ENCODE measurements at regions not wholly inside any gene's neighbourhood (a gene's known extent, or its start where the extent isn't known, plus 50 kb on each side); places are given as distances from the start of the nearest gene placed in this dataset.

DNA sequence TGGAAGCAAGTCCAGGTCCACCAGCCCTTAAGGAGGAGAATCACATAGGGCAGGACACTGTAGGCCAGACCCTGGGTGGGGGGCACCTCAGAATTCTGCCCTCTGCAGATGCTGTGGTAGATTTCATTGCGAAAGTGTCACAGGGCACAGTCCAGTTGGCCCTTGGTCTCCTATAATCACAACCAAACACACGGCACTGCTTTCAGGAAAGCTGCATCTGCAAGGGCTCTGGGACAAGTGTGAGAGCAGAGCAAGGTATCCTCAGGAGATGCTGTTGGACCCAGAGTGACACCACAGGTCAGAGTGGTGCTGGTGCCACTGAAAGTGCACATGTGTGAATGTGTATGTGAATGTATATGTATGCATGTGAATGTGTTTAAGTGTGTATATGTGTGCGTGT, 88.6 kb upstream of the MBNL2 start:
- no peak for DNase-seq (ENCODE audit: extremely low read depth in 1 of 2, low read depth in 1 of 2)

GRCh38 chr13:97133955-97134354, 88.2 kb upstream of the MBNL2 start:
- DNase-seq (ENCODE audit: extremely low read depth in 1 of 2, low read depth in 1 of 2), result no peak

- DNase-seq (ENCODE audit: extremely low read depth in 1 of 2, low read depth in 1 of 2), result no peak
These were observed 87.6 kb upstream of the MBNL2 start for GRCh38 chr13:97134364-97135095.

DNA sequence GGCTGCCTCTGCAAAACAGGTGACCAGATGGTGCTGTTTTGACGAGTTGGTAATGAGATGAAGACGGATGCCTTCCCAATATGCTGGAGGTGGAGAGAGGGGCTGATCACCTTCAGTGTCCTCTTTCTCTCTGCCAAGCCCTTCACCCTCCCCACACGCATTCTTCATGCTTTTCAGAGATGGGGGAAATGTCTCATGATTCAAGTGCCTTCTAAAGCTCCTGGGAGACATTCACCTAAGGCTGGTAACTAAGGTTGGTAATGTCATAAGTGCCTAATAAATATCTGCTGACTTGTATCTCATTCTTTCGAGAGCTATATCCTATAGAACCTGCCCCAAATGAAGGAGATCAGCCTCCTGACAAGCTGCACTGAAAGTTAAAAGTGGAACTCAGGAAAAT, 86.2 kb upstream of the MBNL2 start:
- DNase-seq (ENCODE audit: extremely low read depth in 1 of 2, low read depth in 1 of 2), result no peak

- DNase-seq (ENCODE audit: extremely low read depth in 1 of 2, low read depth in 1 of 2), result no peak
These were observed 85.7 kb upstream of the MBNL2 start for GRCh38 chr13:97136418-97136817.

GRCh38 chr13:97139691-97140090, 82.4 kb upstream of the MBNL2 start:
- no peak for DNase-seq (ENCODE audit: extremely low read depth in 1 of 2, low read depth in 1 of 2)

GRCh38 chr13:97140131-97140530, 82.0 kb upstream of the MBNL2 start:
- DNase-seq (ENCODE audit: extremely low read depth in 1 of 2, low read depth in 1 of 2), result no peak

DNA sequence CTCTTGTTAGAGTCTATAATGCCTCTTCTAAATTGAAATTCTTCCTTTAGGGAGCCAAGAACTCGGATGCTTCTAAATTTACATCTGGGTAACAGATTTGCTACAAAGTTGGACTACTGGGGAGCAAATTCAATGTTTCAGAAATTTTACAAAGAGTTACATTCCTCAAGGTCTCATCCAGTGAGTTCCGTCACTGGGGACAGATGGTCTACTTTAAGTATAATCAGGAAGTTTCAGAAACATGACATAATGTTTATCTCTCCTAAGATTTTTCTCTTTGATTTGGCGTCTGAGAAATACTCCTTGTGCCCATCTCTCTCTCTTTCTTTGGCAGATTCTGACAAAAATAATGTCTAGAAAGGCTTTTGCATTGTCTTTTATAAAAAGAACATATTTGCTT, 81.5 kb upstream of the MBNL2 start:
- no peak for DNase-seq (ENCODE audit: extremely low read depth in 1 of 2, low read depth in 1 of 2)

- no peak for DNase-seq (ENCODE audit: extremely low read depth in 1 of 2, low read depth in 1 of 2)
These were observed 81.0 kb upstream of the MBNL2 start for GRCh38 chr13:97141097-97141496.

DNA sequence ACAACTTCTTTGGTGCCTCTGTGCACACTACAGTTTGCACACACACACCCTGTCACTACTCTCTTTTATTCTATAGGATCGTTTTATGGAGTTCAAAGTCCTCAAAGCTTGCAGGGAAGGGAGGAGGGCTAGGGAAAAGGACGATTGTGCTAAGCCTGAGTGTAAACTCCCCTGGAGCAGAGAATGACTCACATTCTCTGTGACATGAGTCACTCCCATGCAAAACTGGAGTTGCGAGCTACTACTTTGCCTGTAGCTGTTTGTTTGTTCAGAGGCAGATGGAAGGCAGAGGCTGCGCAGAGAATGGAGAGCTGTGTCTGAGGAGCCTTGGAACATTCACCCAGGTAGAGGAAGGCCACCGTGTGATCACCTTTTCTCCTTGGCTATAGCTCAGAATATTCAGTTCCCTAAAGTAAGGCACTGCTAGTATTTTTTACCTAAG, 80.5 kb upstream of the MBNL2 start:
- DNase-seq (ENCODE audit: extremely low read depth in 1 of 2, low read depth in 1 of 2), result no peak

DNA sequence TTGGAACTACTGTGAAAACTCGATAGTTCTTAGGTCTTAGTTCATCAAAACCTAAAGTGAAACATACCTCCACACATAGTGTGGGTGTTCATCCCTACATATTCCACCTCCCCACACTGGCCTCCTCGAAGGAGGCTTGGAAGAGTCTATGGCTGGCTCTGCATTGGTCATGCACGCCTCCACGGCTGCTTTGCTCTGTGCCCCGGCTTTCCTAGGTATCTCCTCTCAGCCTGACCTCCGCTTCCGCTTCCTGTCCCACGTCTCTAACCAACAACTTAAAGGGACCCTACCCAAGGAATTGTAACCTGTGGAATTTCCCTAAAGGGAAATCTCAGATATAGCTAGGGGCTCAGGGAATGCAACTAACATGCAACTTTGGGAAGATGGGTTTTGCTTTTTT, 79.7 kb upstream of the MBNL2 start:
- DNase-seq (ENCODE audit: extremely low read depth in 1 of 2, low read depth in 1 of 2), result no peak

GRCh38 chr13:97145057-97145456, 77.1 kb upstream of the MBNL2 start:
- DNase-seq (ENCODE audit: extremely low read depth in 1 of 2, low read depth in 1 of 2), result no peak

GRCh38 chr13:97148894-97149293, 73.2 kb upstream of the MBNL2 start:
- no peak for DNase-seq (ENCODE audit: extremely low read depth in 1 of 2, low read depth in 1 of 2)

DNA sequence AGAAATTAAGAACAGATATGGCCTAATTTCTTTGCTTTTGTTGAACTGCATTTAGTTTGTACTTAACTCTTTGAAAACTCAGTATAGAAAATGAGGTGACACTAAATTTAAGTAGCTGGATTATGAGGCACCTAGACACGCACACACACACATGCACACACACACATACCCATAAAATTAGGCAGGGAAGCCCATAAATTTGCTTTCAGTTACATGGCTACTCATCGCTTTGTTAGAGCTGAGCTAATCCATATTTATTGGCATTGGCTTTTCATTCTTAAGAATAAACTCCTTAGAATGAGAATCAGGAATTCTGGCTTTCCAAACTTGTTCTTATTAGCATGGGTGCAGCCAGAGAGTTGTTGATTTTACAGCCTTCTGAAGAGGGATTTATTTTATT, 61.7 kb upstream of the MBNL2 start:
- no peak for DNase-seq (ENCODE audit: extremely low read depth in 1 of 2, low read depth in 1 of 2)

DNA sequence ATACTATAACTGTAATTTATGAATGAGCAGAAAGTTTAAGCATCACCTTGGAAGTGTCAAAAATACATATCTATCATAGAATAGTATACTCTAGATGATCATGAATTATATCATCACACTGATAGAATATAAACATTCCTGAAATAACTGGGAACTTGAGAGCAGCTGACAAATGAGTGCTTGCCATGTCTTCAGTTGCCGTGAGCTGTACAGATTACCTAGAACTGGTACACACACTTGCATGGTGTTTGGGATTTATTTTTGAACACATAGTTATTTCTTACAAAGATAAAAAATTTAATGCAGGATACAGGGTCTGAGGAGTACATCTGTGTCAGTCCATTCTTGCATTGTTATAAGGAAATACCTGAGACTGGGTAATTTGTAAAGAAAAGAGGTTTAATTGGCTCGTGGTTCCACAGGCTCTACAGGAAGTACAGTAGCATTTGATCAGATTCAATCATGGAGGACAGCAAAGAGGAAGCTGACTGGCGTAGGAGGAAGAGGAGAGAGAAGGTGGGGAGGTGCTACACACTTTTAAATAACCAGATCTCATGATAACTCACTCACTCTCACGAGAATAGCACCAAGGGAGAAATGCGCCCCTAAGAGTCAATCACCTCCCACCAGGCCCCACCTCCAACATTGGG, 60.4 kb upstream of the MBNL2 start:
- DNase-seq (ENCODE audit: extremely low read depth in 1 of 2, low read depth in 1 of 2), result no peak

GRCh38 chr13:97165502-97166425, 56.4 kb upstream of the MBNL2 start:
- DNase-seq (ENCODE audit: extremely low read depth in 1 of 2, low read depth in 1 of 2), result no peak

DNA sequence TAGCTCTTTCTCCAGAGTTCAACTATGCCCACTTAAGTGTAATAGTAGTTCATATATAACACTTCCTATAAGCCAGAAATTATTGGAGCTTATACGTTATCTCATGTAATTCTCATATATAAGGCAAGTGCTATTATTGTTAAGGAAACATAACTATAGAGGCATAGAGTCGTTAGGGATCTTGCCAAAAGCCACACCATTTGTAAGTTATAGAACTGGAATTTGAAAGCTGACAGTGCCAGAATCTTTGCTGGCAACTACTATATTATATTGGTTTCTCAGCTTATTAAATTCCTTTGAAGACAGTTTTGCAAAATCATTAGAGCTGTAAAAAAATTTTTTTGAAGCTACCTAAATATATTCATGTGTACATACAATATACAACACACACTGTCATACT, 51.0 kb upstream of the MBNL2 start:
- DNase-seq (ENCODE audit: extremely low read depth in 1 of 2, low read depth in 1 of 2), result no peak
